A549 (cell line): ENCODE measurements at regions not wholly inside any gene's neighbourhood (a gene's known extent, or its start where the extent isn't known, plus 50 kb on each side); places are given as distances from the start of the nearest gene placed in this dataset.

Experiments
- ATAC-seq, 2 experiments: fragments of 200-7000 bp in 1 of 2; fragments of >200 bp in 1 of 2; cut with Nextera tagmentation in 1 of 2; cut with Tn5 transposase in 1 of 2; 3 replicates each; pipeline versions ENCODE4 v1.8.0 to v1.9.1; 2018 to 2020; ENCODE audit warnings: mild to moderate bottlenecking in 1 of 2, moderate library complexity in 1 of 2
- CTCF ChIA-PET: fragments of 300-600 bp; sonication (Branson Sonifier 250); formaldehyde crosslinking; extraction: SDS; loops from one replicate; lab custom pipeline; 2021; ENCODE audit warnings: antibody characterized with exemption, inconsistent platforms; lab: Yijun Ruan, JAX
- POLR2A ChIA-PET: fragments of 350-600 bp; formaldehyde crosslinking; extraction: SDS; loops from one replicate; lab custom pipeline; 2021; ENCODE audit warnings: antibody characterized with exemption, inconsistent platforms; lab: Yijun Ruan, JAX
- DNase-seq, 2 experiments: peaks; one replicate each; pipeline versions ENCODE4 v3.0.0 to v3.0.0-alpha.2; 2011 to 2016; ENCODE audit warnings: low read depth in 1 of 2, low spot score in 1 of 2
- FAIRE-seq: peaks from 2 replicates; lab custom pipeline; 2011; peaks lifted over from hg19 to GRCh38; lab: Jason Lieb, UNC
- H3K27ac ChIP-seq, 2 experiments: fragments of >200 bp; sonication (Bioruptor Twin); formaldehyde crosslinking; 3 replicates each; pipeline ENCODE4 v1.5.1; 2016 to 2017
- H3K4me1 ChIP-seq: fragments of >200 bp; sonication (Bioruptor Twin); formaldehyde crosslinking; 3 replicates; pipeline ENCODE4 v1.6.1; 2016
- H3K4me2 ChIP-seq: fragments of >200 bp; sonication (Bioruptor Twin); formaldehyde crosslinking; 3 replicates; pipeline ENCODE4 v1.6.1; 2016
- H3K4me3 ChIP-seq: fragments of >200 bp; sonication (Bioruptor Twin); formaldehyde crosslinking; 3 replicates; pipeline ENCODE4 v1.5.1; 2016
- H3K9me3 ChIP-seq: fragments of >200 bp; sonication (Bioruptor Twin); formaldehyde crosslinking; 3 replicates; pipeline ENCODE4 v1.6.1; 2016
- BHLHE40 ChIP-seq: IDR thresholded peaks from 2 replicates; pipeline ENCODE4 v1.6.1; 2012; ENCODE audit warnings: low read depth, low read length, inconsistent platforms
- CBX2 ChIP-seq: fragments of 200-600 bp; sonication (generic); IDR thresholded peaks from 2 replicates; pipeline ENCODE4 v1.6.1; 2016; ENCODE audit warnings: low read depth, mild to moderate bottlenecking, borderline replicate concordance
- CBX8 ChIP-seq: fragments of 200-600 bp; sonication (generic); IDR thresholded peaks from 2 replicates; pipeline ENCODE4 v1.6.1; 2016
- CEBPB ChIP-seq, 2 experiments: fragments of >200 bp in 1 of 2; sonication (Bioruptor Twin) in 1 of 2; formaldehyde crosslinking in 1 of 2; IDR thresholded peaks; 2 replicates each; pipeline ENCODE4 v1.6.1; 2012 to 2016
- CHD2 ChIP-seq: fragments of 150-350 bp; IDR thresholded peaks from 2 replicates; pipeline ENCODE4 v1.6.1; 2014; ENCODE audit warnings: low read length; ENCODE audit not compliant: partially characterized antibody
- CHD4 ChIP-seq: fragments of 200-600 bp; sonication (generic); IDR thresholded peaks from 2 replicates; pipeline ENCODE4 v1.6.1; 2016; ENCODE audit warnings: antibody characterized with exemption, mild to moderate bottlenecking, borderline replicate concordance
- E2F6 ChIP-seq: IDR thresholded peaks from 2 replicates; pipeline ENCODE4 v1.6.1; 2012; ENCODE audit warnings: low read depth, borderline replicate concordance
- EHF ChIP-seq: fragments of 250-450 bp; sonication (Bioruptor Pico); IDR thresholded peaks from 2 replicates; pipeline ENCODE4 v1.5.0; 2020; ENCODE audit warnings: mild to moderate bottlenecking
- ELK1 ChIP-seq: fragments of 150-350 bp; IDR thresholded peaks from 2 replicates; pipeline ENCODE4 v1.6.1; 2014; ENCODE audit warnings: low read depth, mild to moderate bottlenecking, low read length
- EP300 ChIP-seq, 2 experiments: fragments of >200 bp; sonication (Bioruptor Twin); formaldehyde crosslinking; IDR thresholded peaks; 2 replicates in 1 of 2; 3 replicates in 1 of 2; pipeline ENCODE4 v1.6.1; 2016 to 2017
- ESRRA ChIP-seq: fragments of 150-350 bp; IDR thresholded peaks from 2 replicates; pipeline ENCODE4 v1.6.1; 2014; ENCODE audit warnings: mild to moderate bottlenecking, low read length, borderline replicate concordance
- GATA3 ChIP-seq: IDR thresholded peaks from 2 replicates; pipeline ENCODE4 v1.6.1; 2012; ENCODE audit warnings: borderline replicate concordance
- HOXB13 ChIP-seq: fragments of 250-450 bp; sonication (Bioruptor Pico); IDR thresholded peaks from 2 replicates; pipeline ENCODE4 v1.5.0; 2020; ENCODE audit warnings: low read depth, mild to moderate bottlenecking, moderate library complexity
- JUN ChIP-seq, 2 experiments: fragments of >200 bp; sonication (Bioruptor Twin); formaldehyde crosslinking; IDR thresholded peaks; 2 replicates in 1 of 2; 3 replicates in 1 of 2; pipeline ENCODE4 v1.6.1; 2016 to 2017
- JUNB ChIP-seq: fragments of >200 bp; sonication (Bioruptor Twin); formaldehyde crosslinking; IDR thresholded peaks from 2 replicates; pipeline ENCODE4 v1.6.1; 2016
- KDM5A ChIP-seq: fragments of 200-600 bp; sonication (generic); IDR thresholded peaks from 2 replicates; pipeline ENCODE4 v1.6.1; 2016; ENCODE audit warnings: antibody characterized with exemption, mild to moderate bottlenecking
- MAFK ChIP-seq: fragments of 450-650 bp; IDR thresholded peaks from 2 replicates; pipeline ENCODE4 v1.6.1; 2014; ENCODE audit not compliant: partially characterized antibody
- MAZ ChIP-seq: fragments of 150-350 bp; IDR thresholded peaks from 2 replicates; pipeline ENCODE4 v1.6.1; 2014; ENCODE audit warnings: antibody characterized with exemption, low read depth, low read length, borderline replicate concordance
- MYC ChIP-seq: IDR thresholded peaks from 2 replicates; pipeline ENCODE4 v1.6.1; 2012; ENCODE audit warnings: mild to moderate bottlenecking, inconsistent platforms, low read length, improper control_type of control experiment, borderline replicate concordance
- NPAS2 ChIP-seq: fragments of 250-450 bp; sonication (Bioruptor Pico); IDR thresholded peaks from 2 replicates; pipeline ENCODE4 v1.8.0; 2022; ENCODE audit warnings: mild to moderate bottlenecking, moderate library complexity, borderline replicate concordance
- NR3C1 ChIP-seq: fragments of >200 bp; sonication (Bioruptor Twin); formaldehyde crosslinking; IDR thresholded peaks from 3 replicates; pipeline ENCODE4 v1.6.1; 2017
- POLR2AphosphoS2 ChIP-seq: conservative IDR thresholded peaks from 2 replicates; pipeline ENCODE4 v1.6.1; 2012; ENCODE audit warnings: low read length, improper control_type of control experiment, inconsistent platforms
- RAD21 ChIP-seq, 2 experiments: fragments of >200 bp in 1 of 2; sonication (Bioruptor Twin) in 1 of 2; formaldehyde crosslinking in 1 of 2; IDR thresholded peaks in 1 of 2; conservative IDR thresholded peaks in 1 of 2; 2 replicates in 1 of 2; 3 replicates in 1 of 2; pipeline ENCODE4 v1.6.1; 2012 to 2018; ENCODE audit warnings: inconsistent platforms in 1 of 2
- RARB ChIP-seq: fragments of 250-450 bp; sonication (Bioruptor Pico); IDR thresholded peaks from 2 replicates; pipeline ENCODE4 v1.8.0; 2021; ENCODE audit warnings: mild to moderate bottlenecking, moderate library complexity
- REST ChIP-seq: fragments of 200-600 bp; sonication (generic); IDR thresholded peaks from 2 replicates; pipeline ENCODE4 v1.6.1; 2016; ENCODE audit warnings: antibody characterized with exemption, mild to moderate bottlenecking, moderate library complexity
- RNF2 ChIP-seq: fragments of 200-600 bp; sonication (generic); IDR thresholded peaks from 2 replicates; pipeline ENCODE4 v1.6.1; 2016; ENCODE audit warnings: low read depth, mild to moderate bottlenecking, antibody characterized with exemption, moderate library complexity, borderline replicate concordance
- SMC3 ChIP-seq: fragments of >200 bp; sonication (Bioruptor Twin); formaldehyde crosslinking; IDR thresholded peaks from 3 replicates; pipeline ENCODE4 v1.6.1; 2018; ENCODE audit warnings: inconsistent platforms
- TP53 ChIP-seq: fragments of 250-450 bp; sonication (Bioruptor Pico); IDR thresholded peaks from 2 replicates; pipeline ENCODE4 v1.5.0; 2021; ENCODE audit warnings: mild to moderate bottlenecking, moderate library complexity
- ZFP36 ChIP-seq: fragments of 450-650 bp; IDR thresholded peaks from 2 replicates; pipeline ENCODE4 v1.6.1; 2014; ENCODE audit warnings: borderline replicate concordance; ENCODE audit not compliant: partially characterized antibody
- ZNF302 ChIP-seq: fragments of 250-450 bp; sonication (Bioruptor Pico); IDR thresholded peaks from 2 replicates; pipeline ENCODE4 v1.9.0; 2021; ENCODE audit warnings: inconsistent platforms, mild to moderate bottlenecking, moderate library complexity
- ZSCAN20 ChIP-seq: fragments of 250-450 bp; sonication (Bioruptor Pico); IDR thresholded peaks from 2 replicates; pipeline ENCODE4 v1.8.0; 2022; ENCODE audit warnings: mild to moderate bottlenecking, moderate library complexity
- WGBS: methylation state at CpG from one replicate; pipeline ENCODE4 v1.1.6; 2017; ENCODE audit errors: missing lambda C conversion rate; 5-methylcytosine and 5-hydroxymethylcytosine counted together

- TF ChIP-seq POLR2AphosphoS2 (no peak), JUNB (no peak)
- TF ChIP-seq, all 56 proteins: peak for 0
Measured at GRCh38 chrY:7557675-7558074, 646.1 kb upstream of the AMELY start (continued).

- Histone ChIP-seq H3K27ac (no peak overlapping the region), H3K4me2 (no peak overlapping the region), H3K4me3 (no peak overlapping the region), H3K4me1 (no peaks in the 10 kb centered on the region), H3K9me3 (no peaks in the 10 kb centered on the region)
- TF ChIP-seq MAZ (no peak), TP53 (no peak), MYC (no peak), ZSCAN20 (CRISPR knock-in tag) (no peak), CBX2 (no peak), JUNB (no peak), RARB (CRISPR knock-in tag) (no peak), ELK1 (no peak), ZFP36 (no peak), E2F6 (no peak), EHF (CRISPR knock-in tag) (no peak), CHD4 (no peak), BHLHE40 (no peak), CHD2 (no peak), KDM5A (no peak)
- DNase-seq (no peak), FAIRE-seq (no peak), ATAC-seq (no peak)
- no CpG with 5 or more reads among the region's 6 CpGs for WGBS
- POLR2A ChIA-PET = no interaction called here
- CTCF ChIA-PET = no interaction called here
Measured at GRCh38 chrY:7555006-7555405, 643.5 kb upstream of the AMELY start.

- Histone ChIP-seq H3K4me1 (no peaks in the 10 kb centered on the region), H3K4me3 (no peak overlapping the region), H3K9me3 (no peaks in the 10 kb centered on the region), H3K4me2 (no peak overlapping the region), H3K27ac (no peak overlapping the region)
- CTCF ChIA-PET = no interaction called here
- POLR2A ChIA-PET = no interaction called here
- FAIRE-seq (no peak), ATAC-seq (no peak), DNase-seq (no peak)
- WGBS = 0% methylated on average over 1 of the region's 1 CpG
- TF ChIP-seq EP300 (IDR thresholded peaks at IDR 0.05) (no peak), MAZ (no peak), MAFK (no peak), RNF2 (no peak), NPAS2 (CRISPR knock-in tag) (no peak), SMC3 (no peak), CEBPB (IDR thresholded peaks at IDR 0.05) (no peak), JUN (IDR thresholded peaks at IDR 0.05) (no peak), CBX2 (no peak), EHF (CRISPR knock-in tag) (no peak), HOXB13 (CRISPR knock-in tag) (no peak), ESRRA (no peak), NR3C1 (no peak), RAD21 (conservative IDR thresholded peaks at IDR 0.05 in 1 of 2, IDR thresholded peaks at IDR 0.05 in 1 of 2) (no peak), GATA3 (no peak), ZNF302 (CRISPR knock-in tag) (no peak), REST (no peak), CBX8 (no peak), KDM5A (no peak)
Measured at GRCh38 chrY:7545060-7545459, 633.5 kb upstream of the AMELY start.
